Erythroblast (primary cell): ENCODE measurements at regions not wholly inside any gene's neighbourhood (a gene's known extent, or its start where the extent isn't known, plus 50 kb on each side); places are given as distances from the start of the nearest gene placed in this dataset.

ENCODE experiments used
- DNase-seq, 2 experiments: peaks; one replicate each; lab custom pipeline; 2025; lab: John Stamatoyannopoulos, UW
- GATA1 ChIP-seq: IDR thresholded peaks from 2 replicates; pipeline ENCODE4 v1.6.1; 2011; ENCODE audit warnings: low read depth, mild to moderate bottlenecking, control low read depth, low read length, moderate library complexity
- POLR2A ChIP-seq: IDR thresholded peaks from 2 replicates; pipeline ENCODE4 v1.6.1; 2011; ENCODE audit warnings: mild to moderate bottlenecking, low read length

GRCh38 chr15:47473832-47474231 is 243.5 kb upstream of the SEMA6D start:
- TF ChIP-seq GATA1 (no peak), POLR2A (no peak)
- no peak for DNase-seq

DNA sequence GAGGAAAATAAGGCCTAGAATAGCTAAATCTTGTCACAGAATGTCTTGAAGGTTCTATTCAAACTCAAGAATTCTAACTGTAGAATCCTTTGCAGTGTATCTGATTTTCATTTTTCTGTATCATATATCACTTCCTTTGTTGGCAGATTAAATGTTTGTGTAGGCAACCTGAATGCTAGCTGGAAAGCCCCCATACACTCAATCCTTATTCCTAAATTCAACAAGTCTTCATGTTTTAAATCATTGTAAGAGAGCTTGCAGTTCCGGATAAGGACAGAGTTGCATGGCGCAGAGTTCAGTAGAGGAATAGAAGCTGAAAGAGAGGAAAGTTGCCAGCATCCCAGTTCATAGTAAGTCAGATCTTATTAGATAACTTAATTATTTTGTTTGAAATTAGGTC is 242.0 kb upstream of the SEMA6D start:
- DNase-seq = no peak
- TF ChIP-seq GATA1 (no peak), POLR2A (no peak)

- TF ChIP-seq POLR2A (no peak), GATA1 (no peak)
- DNase-seq = no peak
These were observed 240.0 kb upstream of the SEMA6D start for GRCh38 chr15:47477341-47477740.

DNA sequence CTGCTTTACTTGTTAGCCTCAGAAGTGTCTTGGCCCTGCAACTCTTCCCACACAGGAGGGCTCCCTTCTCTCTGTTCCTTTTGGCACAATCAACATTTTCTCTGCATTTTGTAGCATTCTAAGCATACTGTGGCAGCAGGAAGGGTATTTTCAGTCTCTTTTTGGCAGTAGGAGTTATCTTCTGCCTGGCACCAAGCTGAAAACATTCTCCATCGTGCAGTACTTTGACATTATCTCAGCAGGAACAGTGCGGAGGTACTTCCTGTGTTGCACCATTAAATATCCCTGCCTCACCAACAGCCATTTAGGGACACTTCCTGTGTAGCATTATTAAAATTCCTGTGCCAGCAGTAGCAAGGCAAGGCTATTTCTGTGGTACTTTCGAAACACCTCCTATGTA is 233.2 kb upstream of the SEMA6D start:
- DNase-seq = no peak
- no peak for TF ChIP-seq POLR2A
- no peak for TF ChIP-seq GATA1

GRCh38 chr15:47484997-47485396 is 232.3 kb upstream of the SEMA6D start:
- TF ChIP-seq POLR2A = no peak
- no peak for TF ChIP-seq GATA1
- no peak for DNase-seq

DNA sequence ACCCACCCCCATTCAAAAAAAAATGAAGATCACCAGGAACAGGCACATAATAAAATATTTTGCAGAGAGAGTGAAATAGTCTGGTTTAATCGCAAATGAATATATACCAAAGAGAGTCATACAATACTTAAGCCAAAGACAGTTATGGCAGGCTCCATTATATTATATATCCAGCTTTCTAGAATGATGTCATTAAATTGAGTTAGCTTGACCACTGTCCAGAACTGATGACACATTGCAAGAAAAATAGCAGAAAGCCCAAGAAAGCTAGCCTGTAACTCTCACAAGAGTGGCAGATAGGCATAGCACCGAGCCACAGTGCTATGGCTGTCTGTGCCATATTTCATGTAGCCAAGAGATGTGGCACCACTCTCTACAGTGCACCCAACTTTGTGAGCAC is 231.9 kb upstream of the SEMA6D start:
- TF ChIP-seq POLR2A (no peak), GATA1 (no peak)

DNA sequence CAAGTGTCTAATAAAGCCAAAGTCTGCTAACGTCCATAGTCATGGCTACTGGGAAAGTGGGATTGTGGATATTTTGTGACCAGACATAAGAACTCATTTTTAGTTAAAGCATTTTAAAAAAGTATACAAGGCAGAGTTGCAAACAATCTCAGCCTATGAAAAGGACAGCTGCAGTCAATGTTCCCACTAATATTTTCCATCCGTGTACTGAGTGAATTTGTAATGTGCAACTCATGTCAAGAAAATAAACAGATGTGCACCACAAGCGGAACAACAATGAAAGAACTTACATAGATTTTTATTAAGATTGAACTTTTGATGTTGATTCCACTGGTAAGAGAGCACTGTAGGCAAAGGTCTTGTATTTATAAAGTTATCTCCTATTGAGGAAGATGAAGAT is 231.3 kb upstream of the SEMA6D start:
- TF ChIP-seq POLR2A (no peak), GATA1 (no peak)
- no peak for DNase-seq

More for the DNA sequence above, 231.9 kb upstream of the SEMA6D start:
- DNase-seq = no peak

DNA sequence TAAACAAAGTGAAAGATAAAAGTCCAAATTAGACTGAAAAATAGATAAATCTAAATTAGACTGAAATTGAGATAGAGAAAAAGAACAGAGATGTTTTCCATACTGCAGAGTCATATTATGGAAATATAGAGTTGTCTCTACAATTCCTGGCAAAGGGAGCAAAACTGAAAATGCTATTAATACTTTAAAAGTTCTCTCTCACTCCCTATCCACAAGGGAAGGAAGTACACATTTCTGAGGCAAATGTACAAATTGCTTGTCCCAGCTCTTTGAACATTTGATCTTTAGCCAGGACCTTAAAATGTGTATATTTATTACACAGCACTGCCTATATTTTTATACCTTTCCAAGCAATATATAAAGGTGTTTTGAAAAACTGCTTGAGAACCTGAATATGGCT is 225.1 kb upstream of the SEMA6D start:
- no peak for TF ChIP-seq POLR2A
- no peak for TF ChIP-seq GATA1
- no peak for DNase-seq

- DNase-seq = no peak
- TF ChIP-seq POLR2A (no peak), GATA1 (no peak)
These were observed 223.7 kb upstream of the SEMA6D start for GRCh38 chr15:47493357-47494247.

- no peak for DNase-seq
- no peak for TF ChIP-seq GATA1
- no peak for TF ChIP-seq POLR2A
These were observed 220.7 kb upstream of the SEMA6D start for GRCh38 chr15:47496343-47497185.

DNA sequence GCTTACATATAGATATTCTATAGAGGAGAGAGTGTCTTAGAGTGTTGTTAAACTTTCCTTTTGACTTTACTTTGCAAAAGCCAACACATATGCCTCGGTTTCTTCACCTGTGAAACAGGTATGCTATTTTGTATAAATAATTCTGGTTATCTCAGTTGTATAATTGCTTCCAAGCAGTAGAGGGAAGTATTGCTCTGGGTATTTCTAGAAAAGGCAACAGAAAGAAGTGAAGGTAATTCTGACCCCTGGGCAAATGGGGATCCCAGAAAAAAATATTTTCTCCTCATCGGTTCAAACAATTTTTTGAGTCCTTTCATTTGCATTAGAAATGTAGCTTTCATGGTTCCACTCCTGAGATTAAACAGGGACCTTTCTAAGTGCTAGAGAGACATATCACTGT is 216.5 kb upstream of the SEMA6D start:
- no peak for DNase-seq
- TF ChIP-seq POLR2A = no peak
- TF ChIP-seq GATA1 = no peak

DNA sequence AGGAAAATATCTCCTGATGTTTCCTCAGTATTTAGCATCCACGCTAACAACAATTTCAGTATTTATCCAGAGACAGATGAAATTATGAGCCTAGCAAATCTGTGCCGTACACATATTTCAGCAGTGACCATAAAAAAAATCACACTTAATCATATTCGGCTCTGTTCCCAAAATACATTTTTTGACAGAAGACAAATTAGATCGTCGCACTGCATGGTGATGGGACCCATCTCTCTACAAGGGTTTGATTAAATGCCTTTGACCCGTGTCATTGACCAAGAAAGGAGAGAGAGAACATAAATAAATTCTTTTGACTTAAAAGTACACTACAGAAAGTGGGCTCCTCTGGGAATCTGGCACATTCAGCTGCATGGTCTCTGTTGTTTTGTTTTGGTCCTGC is 215.3 kb upstream of the SEMA6D start:
- DNase-seq = no peak
- TF ChIP-seq GATA1 = no peak
- no peak for TF ChIP-seq POLR2A

GRCh38 chr15:47503876-47504275 is 213.4 kb upstream of the SEMA6D start:
- no peak for DNase-seq

DNA sequence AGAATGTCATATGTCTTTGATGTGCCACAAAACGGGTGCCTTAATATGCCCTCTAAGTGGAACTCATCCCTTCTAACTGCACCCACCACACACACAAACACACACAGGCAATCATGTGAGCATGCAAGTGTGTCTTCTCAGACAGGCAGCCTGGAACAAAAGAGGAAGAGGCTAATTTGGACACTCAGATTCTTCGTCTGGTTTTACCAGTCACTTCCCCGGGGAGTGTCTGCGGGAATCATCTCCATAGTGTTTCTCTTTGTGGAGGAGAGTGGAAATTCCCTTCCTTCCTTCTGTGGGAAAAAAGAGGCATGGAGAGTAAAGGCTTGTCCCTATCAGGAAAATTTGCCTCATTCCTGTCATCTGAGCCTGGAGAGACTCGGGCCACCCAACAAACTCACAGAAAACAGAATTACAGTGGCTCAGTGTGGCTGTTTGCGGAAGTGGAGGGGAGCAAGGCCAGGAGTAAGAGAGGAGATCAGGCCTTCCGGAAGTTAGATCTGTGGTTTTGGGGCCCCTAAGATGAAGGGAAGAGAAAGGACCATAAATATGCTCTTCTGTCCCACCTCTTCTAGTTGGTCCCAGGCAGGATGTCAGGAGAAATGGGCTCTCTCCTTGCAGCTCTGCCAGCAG is 212.6 kb upstream of the SEMA6D start:
- no peak for TF ChIP-seq GATA1
- no peak for TF ChIP-seq POLR2A
- DNase-seq = no peak

More at GRCh38 chr15:47503876-47504275, 213.4 kb upstream of the SEMA6D start:
- no peak for TF ChIP-seq GATA1
- no peak for TF ChIP-seq POLR2A
